DOHH2 (cell line): ENCODE measurements at regions not wholly inside any gene's neighbourhood (a gene's known extent, or its start where the extent isn't known, plus 50 kb on each side); places are given as distances from the start of the nearest gene placed in this dataset.
A peak's percentile ranks its signal among the peaks of the same experiment; 100 is the strongest.

Experiments used
- H3F3A ChIP-seq: fragments of 200-600 bp; sonication (generic), shearing (Covaris generic); 2 replicates; pipeline ENCODE4 v1.6.0; 2016; ENCODE audit warnings: antibody characterized with exemption, mild to moderate bottlenecking; ENCODE audit not compliant: control insufficient read depth, insufficient read depth
- H3K27ac ChIP-seq: fragments of 200-600 bp; sonication (generic); 2 replicates; pipeline ENCODE4 v1.5.1; 2014; ENCODE audit warnings: low read depth, mild to moderate bottlenecking, low read length, moderate library complexity
- H3K27me3 ChIP-seq: fragments of 200-600 bp; sonication (generic); 2 replicates; pipeline ENCODE4 v1.6.1; 2014; ENCODE audit warnings: mild to moderate bottlenecking, low read length, mixed read lengths; ENCODE audit not compliant: control insufficient read depth
- H3K36me3 ChIP-seq: fragments of 200-600 bp; sonication (generic); 2 replicates; pipeline ENCODE4 v1.6.1; 2014; ENCODE audit warnings: mild to moderate bottlenecking, low read length, moderate library complexity, mixed read lengths; ENCODE audit not compliant: control insufficient read depth
- H3K4me1 ChIP-seq: fragments of 200-600 bp; sonication (generic); 2 replicates; pipeline ENCODE4 v1.6.1; 2014; ENCODE audit warnings: mild to moderate bottlenecking, low read length, mixed read lengths; ENCODE audit not compliant: control insufficient read depth
- H3K4me2 ChIP-seq: fragments of 200-600 bp; sonication (generic); 2 replicates; pipeline ENCODE4 v1.6.0; 2014; ENCODE audit warnings: mild to moderate bottlenecking, low read length, moderate library complexity
- H3K4me3 ChIP-seq: fragments of 200-600 bp; sonication (generic); 2 replicates; pipeline ENCODE4 v1.5.1; 2014; ENCODE audit warnings: mild to moderate bottlenecking, low read length, mixed read lengths
- H3K79me2 ChIP-seq: fragments of 200-600 bp; sonication (generic); 2 replicates; pipeline ENCODE4 v1.6.1; 2014; ENCODE audit warnings: mild to moderate bottlenecking, low read length, mixed read lengths; ENCODE audit not compliant: control insufficient read depth
- H3K9me2 ChIP-seq: fragments of 200-600 bp; sonication (generic); replicated peaks from 2 replicates; pipeline ENCODE4 v1.6.1; 2014; ENCODE audit warnings: mild to moderate bottlenecking, low read length, mixed read lengths; ENCODE audit not compliant: control insufficient read depth
- H3K9me3 ChIP-seq: fragments of 200-600 bp; sonication (generic); 2 replicates; pipeline ENCODE4 v1.6.1; 2014; ENCODE audit warnings: antibody characterized with exemption, low read length, mixed read lengths; ENCODE audit not compliant: control insufficient read depth, insufficient read depth
- H4K20me1 ChIP-seq: fragments of 200-600 bp; sonication (generic); 2 replicates; pipeline ENCODE4 v1.6.0; 2014; ENCODE audit warnings: low read depth, mild to moderate bottlenecking, antibody characterized with exemption, low read length, moderate library complexity; ENCODE audit not compliant: control insufficient read depth, insufficient read depth
- EZH2phosphoT487 ChIP-seq: fragments of 200-600 bp; sonication (generic); IDR thresholded peaks from 2 replicates; pipeline ENCODE4 v1.6.1; 2017; ENCODE audit warnings: borderline replicate concordance, mild to moderate bottlenecking, antibody characterized with exemption, low read length, moderate library complexity, mixed read lengths
- TF ChIP-seq, protein P1 (sequence below): fragments of 200-600 bp; sonication (generic); IDR thresholded peaks from one replicate; pipeline ENCODE4 v1.5.1; 2014; ENCODE audit warnings: antibody characterized with exemption, mild to moderate bottlenecking, low read depth, low read length; ENCODE audit not compliant: poor library complexity, severe bottlenecking

DNA sequence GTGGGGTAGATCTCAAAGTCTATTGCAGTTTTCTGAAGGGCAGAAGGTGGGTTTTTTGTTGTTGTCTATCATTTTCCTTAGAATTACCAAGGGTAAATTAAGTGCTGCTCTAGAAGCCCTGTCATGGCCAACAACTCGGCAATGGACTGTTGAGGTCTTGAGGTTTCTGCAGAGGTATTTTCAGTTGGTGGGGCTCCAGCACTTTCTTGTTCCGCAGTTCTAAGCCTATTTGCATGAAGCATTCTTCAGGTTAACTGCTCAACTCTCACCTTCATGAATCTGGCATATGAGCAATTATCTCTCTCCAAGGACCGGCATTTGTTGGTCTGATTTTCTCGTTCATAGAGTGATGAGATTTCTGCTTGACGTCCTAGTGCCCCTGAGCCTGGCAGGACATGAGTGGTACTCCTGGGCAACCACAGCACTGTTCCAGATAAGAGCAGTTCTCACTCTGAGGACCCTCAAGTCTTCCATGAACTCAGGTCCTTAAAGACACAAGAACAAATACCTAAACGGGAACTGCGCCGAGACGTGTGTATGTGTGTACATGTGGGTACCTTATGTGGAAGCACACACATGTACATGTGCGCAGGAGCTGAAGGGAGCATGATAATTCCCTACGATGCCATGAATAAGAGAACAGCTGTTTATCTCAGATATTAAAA lies 544.5 kb downstream of the CSNK1G3 start:
- Histone ChIP-seq H3K36me3 (no peaks in the 10 kb centered on the region), H3K9me3 (no peaks in the 10 kb centered on the region), H3K27me3 (no peaks in the 10 kb centered on the region), H3K4me3 (peak overlapping the region; percentile 66), H3K9me2 (no peaks in the 10 kb centered on the region), H3K4me1 (peaks cover 42% of the 10 kb centered on the region), H3K27ac (peak overlapping the region; percentile 25), H3K79me2 (no peaks in the 10 kb centered on the region), H3K4me2 (peak overlapping the region; percentile 84), H4K20me1 (no peaks in the 10 kb centered on the region), H3F3A (peaks cover 5% of the 10 kb centered on the region; the same call in 1 of the 2 replicates)
- TF ChIP-seq, protein P1, sequence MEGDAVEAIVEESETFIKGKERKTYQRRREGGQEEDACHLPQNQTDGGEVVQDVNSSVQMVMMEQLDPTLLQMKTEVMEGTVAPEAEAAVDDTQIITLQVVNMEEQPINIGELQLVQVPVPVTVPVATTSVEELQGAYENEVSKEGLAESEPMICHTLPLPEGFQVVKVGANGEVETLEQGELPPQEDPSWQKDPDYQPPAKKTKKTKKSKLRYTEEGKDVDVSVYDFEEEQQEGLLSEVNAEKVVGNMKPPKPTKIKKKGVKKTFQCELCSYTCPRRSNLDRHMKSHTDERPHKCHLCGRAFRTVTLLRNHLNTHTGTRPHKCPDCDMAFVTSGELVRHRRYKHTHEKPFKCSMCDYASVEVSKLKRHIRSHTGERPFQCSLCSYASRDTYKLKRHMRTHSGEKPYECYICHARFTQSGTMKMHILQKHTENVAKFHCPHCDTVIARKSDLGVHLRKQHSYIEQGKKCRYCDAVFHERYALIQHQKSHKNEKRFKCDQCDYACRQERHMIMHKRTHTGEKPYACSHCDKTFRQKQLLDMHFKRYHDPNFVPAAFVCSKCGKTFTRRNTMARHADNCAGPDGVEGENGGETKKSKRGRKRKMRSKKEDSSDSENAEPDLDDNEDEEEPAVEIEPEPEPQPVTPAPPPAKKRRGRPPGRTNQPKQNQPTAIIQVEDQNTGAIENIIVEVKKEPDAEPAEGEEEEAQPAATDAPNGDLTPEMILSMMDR: no peak
- TF ChIP-seq EZH2phosphoT487: no peak

DNA sequence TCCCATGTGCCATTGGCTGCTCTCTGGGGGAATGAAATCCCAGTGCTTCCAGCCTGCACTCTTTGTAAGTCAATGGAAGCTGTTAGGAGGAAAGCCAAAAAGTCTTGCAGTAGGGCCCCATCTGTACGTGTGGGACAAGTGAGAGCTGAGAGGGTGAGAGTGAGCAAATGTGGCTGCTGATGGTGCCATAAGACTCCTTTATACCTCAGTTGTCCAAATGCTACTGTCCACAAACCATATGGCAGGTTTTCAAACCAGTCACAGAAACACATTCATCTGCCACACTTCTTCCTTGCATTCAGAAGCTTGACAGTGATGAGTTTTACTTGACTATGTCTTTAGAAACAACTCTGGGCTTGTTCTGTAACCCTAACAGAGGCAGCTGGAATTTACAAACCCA lies 543.8 kb downstream of the CSNK1G3 start:
- no peaks in the 10 kb centered on the region for H3K9me3 ChIP-seq
- no peaks in the 10 kb centered on the region for H4K20me1 ChIP-seq
- H3K4me1 ChIP-seq: peaks cover 42% of the 10 kb centered on the region
- H3K27me3 ChIP-seq: no peaks in the 10 kb centered on the region
- peak overlapping the region; percentile 84 for H3K4me2 ChIP-seq
- H3K36me3 ChIP-seq: no peaks in the 10 kb centered on the region
- no peaks in the 10 kb centered on the region for H3K9me2 ChIP-seq
- TF ChIP-seq EZH2phosphoT487: no peak
- TF ChIP-seq, protein P1: no peak
- peaks cover 5% of the 10 kb centered on the region; the same call in 1 of the 2 replicates for H3F3A ChIP-seq
- no peak overlapping the region for H3K27ac ChIP-seq
- H3K79me2 ChIP-seq: no peaks in the 10 kb centered on the region
- H3K4me3 ChIP-seq: no peak overlapping the region

DNA sequence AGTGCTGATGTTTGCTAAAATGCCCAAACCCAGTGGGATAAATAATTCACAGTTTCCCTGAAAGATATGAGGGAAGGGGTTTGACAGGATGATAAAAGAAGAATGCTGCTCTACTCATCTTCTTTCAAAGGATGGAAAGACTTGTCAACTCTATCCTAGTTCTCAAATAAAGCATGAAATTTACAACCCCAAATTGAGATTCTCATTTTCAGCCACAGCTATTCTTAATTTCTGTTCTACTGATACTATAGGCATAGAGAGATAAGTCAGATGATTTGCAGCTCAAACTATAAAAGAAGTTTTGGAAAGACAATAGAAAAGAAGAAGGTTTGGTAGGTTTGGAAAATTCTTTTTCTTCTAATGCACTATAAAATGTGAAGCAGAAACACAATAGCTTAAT lies 542.6 kb downstream of the CSNK1G3 start:
- no peak overlapping the region for H3K27ac ChIP-seq
- no peaks in the 10 kb centered on the region for H3K27me3 ChIP-seq
- H3K4me3 ChIP-seq: no peak overlapping the region
- peaks cover 42% of the 10 kb centered on the region for H3K4me1 ChIP-seq
- no peaks in the 10 kb centered on the region for H3K36me3 ChIP-seq
- H3K4me2 ChIP-seq: no peak overlapping the region
- no peaks in the 10 kb centered on the region for H3K79me2 ChIP-seq
- H3K9me2 ChIP-seq: no peaks in the 10 kb centered on the region
- no peaks in the 10 kb centered on the region for H4K20me1 ChIP-seq
- no peaks in the 10 kb centered on the region for H3K9me3 ChIP-seq
- TF ChIP-seq EZH2phosphoT487: no peak
- TF ChIP-seq, protein P1: no peak
- H3F3A ChIP-seq: peaks cover 5% of the 10 kb centered on the region; the same call in 1 of the 2 replicates
